Keratinocyte (primary cell): ENCODE measurements at regions not wholly inside any gene's neighbourhood (a gene's known extent, or its start where the extent isn't known, plus 50 kb on each side); places are given as distances from the start of the nearest gene placed in this dataset.

Experiments used
- DNase-seq: peaks from one replicate; pipeline ENCODE4 v3.0.0-alpha.2; 2011; ENCODE audit warnings: low read depth, missing footprints, low spot score
- FAIRE-seq: peaks from 2 replicates; lab custom pipeline; 2011; peaks lifted over from hg19 to GRCh38; lab: Jason Lieb, UNC
- H2AFZ ChIP-seq: 2 replicates; pipeline ENCODE4 v1.6.0; 2012; ENCODE audit warnings: low read length, control low read depth, inconsistent platforms; ENCODE audit not compliant: control insufficient read depth
- H3K27ac ChIP-seq: 2 replicates; pipeline ENCODE4 v1.5.1; 2011; ENCODE audit warnings: low read length; ENCODE audit not compliant: control insufficient read depth, insufficient read depth
- H3K27me3 ChIP-seq: 3 replicates; pipeline ENCODE4 v1.6.0; 2011; ENCODE audit warnings: low read length; ENCODE audit not compliant: control insufficient read depth, insufficient read depth; ENCODE audit errors: extremely low read depth
- H3K36me3 ChIP-seq, 2 experiments: 2 replicates in 1 of 2; 3 replicates in 1 of 2; pipeline ENCODE4 v1.5.1; 2011; ENCODE audit warnings: low read length in 2 of 2, mild to moderate bottlenecking in 1 of 2; ENCODE audit not compliant: control insufficient read depth in 2 of 2, insufficient read depth in 2 of 2; ENCODE audit errors: extremely low read depth in 1 of 2
- H3K4me1 ChIP-seq: 3 replicates; pipeline ENCODE4 v1.5.1; 2011; ENCODE audit warnings: low read length; ENCODE audit not compliant: control insufficient read depth, insufficient read depth; ENCODE audit errors: extremely low read depth
- H3K4me2 ChIP-seq: 3 replicates; pipeline ENCODE4 v1.6.0; 2011; ENCODE audit warnings: low read depth, low read length; ENCODE audit not compliant: control insufficient read depth, insufficient read depth; ENCODE audit errors: extremely low read depth
- H3K4me3 ChIP-seq, 3 experiments: fragments of 200-600 bp in 1 of 3; sonication (generic) in 1 of 3; 2 replicates in 2 of 3; 3 replicates in 1 of 3; pipeline ENCODE4 v1.5.1; 2011 to 2016; ENCODE audit warnings: low read length in 3 of 3, mild to moderate bottlenecking in 3 of 3, control low read depth in 2 of 3, inconsistent platforms in 1 of 3, low read depth in 1 of 3, mixed read lengths in 1 of 3, mixed run types in 1 of 3, moderate library complexity in 1 of 3; ENCODE audit not compliant: control insufficient read depth in 2 of 3, insufficient read depth in 2 of 3; ENCODE audit errors: extremely low read depth in 1 of 3
- H3K79me2 ChIP-seq: 2 replicates; pipeline ENCODE4 v1.6.0; 2012; ENCODE audit warnings: low read length; ENCODE audit not compliant: control insufficient read depth, insufficient read depth
- H3K9ac ChIP-seq: 3 replicates; pipeline ENCODE4 v1.6.0; 2011; ENCODE audit warnings: low read length; ENCODE audit not compliant: control insufficient read depth, insufficient read depth; ENCODE audit errors: extremely low read depth
- H3K9me1 ChIP-seq: 3 replicates; pipeline ENCODE4 v1.6.0; 2011; ENCODE audit warnings: low read length; ENCODE audit not compliant: control insufficient read depth, insufficient read depth; ENCODE audit errors: extremely low read depth
- H3K9me3 ChIP-seq: 2 replicates; pipeline ENCODE4 v1.5.1; 2012; ENCODE audit warnings: low read depth, low read length; ENCODE audit not compliant: control insufficient read depth
- H4K20me1 ChIP-seq: 3 replicates; pipeline ENCODE4 v1.6.0; 2011; ENCODE audit warnings: low read length; ENCODE audit not compliant: control insufficient read depth, insufficient read depth; ENCODE audit errors: extremely low read depth
- CTCF ChIP-seq, 3 experiments: IDR thresholded peaks in 1 of 3; conservative IDR thresholded peaks in 1 of 3; optimal IDR thresholded peaks in 1 of 3; 2 replicates in 2 of 3; 3 replicates in 1 of 3; pipeline versions ENCODE3 to v1.5.1; 2011; ENCODE audit warnings: low read length in 3 of 3, mild to moderate bottlenecking in 3 of 3, moderate library complexity in 2 of 3, control low read depth in 1 of 3, inconsistent platforms in 1 of 3; ENCODE audit not compliant: insufficient read depth in 2 of 3; ENCODE audit errors: extremely low read depth in 1 of 3
- EZH2 ChIP-seq: IDR thresholded peaks from one replicate; pipeline ENCODE4 v1.6.1; 2012; ENCODE audit warnings: inconsistent platforms, mild to moderate bottlenecking, low read length, moderate library complexity
- dilution Hi-C: fragments of 300-500 bp; cut with MboI; formaldehyde crosslinking; loops from one replicate; pipeline ENCODE4 v1.7.0; 2020; ENCODE audit warnings: low sequenced_read_pairs; ENCODE audit not compliant: extremely low pct_ligation_motif_present

- Histone ChIP-seq H3K79me2 (no peaks in the 10 kb centered on the region), H3K9ac (no peak overlapping the region), H3K36me3 (no peaks in the 10 kb centered on the region), H3K4me1 (no peaks in the 10 kb centered on the region), H3K4me2 (no peak overlapping the region), H3K9me3 (no peaks in the 10 kb centered on the region), H4K20me1 (no peaks in the 10 kb centered on the region), H3K27ac (no peak overlapping the region), H3K9me1 (no peaks in the 10 kb centered on the region), H3K4me3 (no peak overlapping the region), H2AFZ (no peak overlapping the region), H3K27me3 (no peaks in the 10 kb centered on the region)
- no peak for TF ChIP-seq CTCF (optimal IDR thresholded peaks at IDR 0.05 in 1 of 3, IDR thresholded peaks at IDR 0.05 in 1 of 3, conservative IDR thresholded peaks at IDR 0.05 in 1 of 3; ENCODE audit: extremely low read depth in 1 of 3, insufficient read depth in 2 of 3, low read length in 3 of 3)
- TF ChIP-seq EZH2 = no peak
- dilution Hi-C loops = no loop called here
- FAIRE-seq (no peak), DNase-seq (no peak)
These were observed 56.7 kb upstream of the GRIN3A start for GRCh38 chr9:101795147-101795546.

GRCh38 chr9:101792475-101792874 lies 54.0 kb upstream of the GRIN3A start:
- H3K36me3 ChIP-seq = no peaks in the 10 kb centered on the region
- no peaks in the 10 kb centered on the region for H3K27me3 ChIP-seq
- H2AFZ ChIP-seq = no peak overlapping the region
- no peak overlapping the region for H3K27ac ChIP-seq
- FAIRE-seq = no peak
- no peaks in the 10 kb centered on the region for H3K9me1 ChIP-seq
- DNase-seq = no peak
- no peak overlapping the region for H3K4me2 ChIP-seq
- H3K4me3 ChIP-seq = no peak overlapping the region
- no peaks in the 10 kb centered on the region for H4K20me1 ChIP-seq
- dilution Hi-C loops = no loop called here
- H3K9ac ChIP-seq = no peak overlapping the region
- H3K4me1 ChIP-seq = no peaks in the 10 kb centered on the region
- H3K9me3 ChIP-seq = no peaks in the 10 kb centered on the region
- TF ChIP-seq EZH2 = no peak
- TF ChIP-seq CTCF (optimal IDR thresholded peaks at IDR 0.05 in 1 of 3, IDR thresholded peaks at IDR 0.05 in 1 of 3, conservative IDR thresholded peaks at IDR 0.05 in 1 of 3; ENCODE audit: extremely low read depth in 1 of 3, insufficient read depth in 2 of 3, low read length in 3 of 3) = no peak
- no peaks in the 10 kb centered on the region for H3K79me2 ChIP-seq
